HEK293 (cell line): ENCODE measurements at regions not wholly inside any gene's neighbourhood (a gene's known extent, or its start where the extent isn't known, plus 50 kb on each side); places are given as distances from the start of the nearest gene placed in this dataset.

ENCODE experiments used
- CTCF ChIA-PET: fragments of 350-600 bp; formaldehyde crosslinking; extraction: SDS; loops from one replicate; lab custom pipeline; 2021; ENCODE audit warnings: antibody characterized with exemption; lab: Yijun Ruan, JAX
- POLR2A ChIA-PET: fragments of 300-600 bp; formaldehyde crosslinking; extraction: SDS; loops from one replicate; lab custom pipeline; 2020; ENCODE audit warnings: antibody characterized with exemption, inconsistent platforms; lab: Yijun Ruan, JAX
- H3K27ac ChIP-seq: fragments of 200-500 bp; sonication (Bioruptor generic); 2 replicates; pipeline ENCODE4 v1.5.1; 2014; ENCODE audit warnings: low read depth, low read length, control low read depth, inconsistent platforms; ENCODE audit errors: extremely low read depth
- H3K36me3 ChIP-seq, 2 experiments: fragments of 200-500 bp in 1 of 2; sonication (Bioruptor generic) in 1 of 2; 1 replicate in 1 of 2; 2 replicates in 1 of 2; pipeline ENCODE4 v1.5.1; 2014 to 2017; ENCODE audit warnings: inconsistent platforms in 2 of 2, low read length in 2 of 2; ENCODE audit not compliant: control insufficient read depth in 2 of 2, insufficient read depth in 1 of 2
- H3K4me1 ChIP-seq: fragments of 200-500 bp; sonication (Bioruptor generic); 2 replicates; pipeline ENCODE4 v1.5.1; 2014; ENCODE audit warnings: mild to moderate bottlenecking, low read length, inconsistent platforms; ENCODE audit not compliant: control insufficient read depth, insufficient read depth
- H3K4me3 ChIP-seq: 2 replicates; pipeline ENCODE4 v1.5.1; 2011; ENCODE audit warnings: low read depth, mild to moderate bottlenecking, control low read depth, low read length, moderate library complexity
- H3K9me3 ChIP-seq: fragments of 200-500 bp; sonication (Bioruptor generic); 2 replicates; pipeline ENCODE4 v1.5.1; 2014; ENCODE audit warnings: low read depth, low read length, inconsistent platforms; ENCODE audit not compliant: control insufficient read depth, insufficient read depth
- BCL11A ChIP-seq: fragments of 450-650 bp; formaldehyde crosslinking; IDR thresholded peaks from 2 replicates; pipeline ENCODE4 v1.5.1; 2016; ENCODE audit warnings: low read depth, missing biosample characterization, missing genetic modification characterization
- OSR2 ChIP-seq: fragments of 450-650 bp; formaldehyde crosslinking; IDR thresholded peaks from 2 replicates; pipeline ENCODE4 v1.5.1; 2016; ENCODE audit warnings: missing biosample characterization, missing genetic modification characterization
- OVOL3 ChIP-seq: fragments of 450-650 bp; formaldehyde crosslinking; IDR thresholded peaks from 2 replicates; pipeline ENCODE4 v1.5.1; 2016; ENCODE audit warnings: missing biosample characterization, missing genetic modification characterization
- ZBTB48 ChIP-seq: fragments of 450-650 bp; formaldehyde crosslinking; IDR thresholded peaks from 2 replicates; pipeline ENCODE4 v1.5.1; 2016; ENCODE audit warnings: missing biosample characterization, missing genetic modification characterization
- ZEB2 ChIP-seq: fragments of 450-650 bp; formaldehyde crosslinking; IDR thresholded peaks from 2 replicates; pipeline ENCODE4 v1.5.1; 2016; ENCODE audit warnings: missing biosample characterization, missing genetic modification characterization
- ZIC2 ChIP-seq: fragments of 450-650 bp; formaldehyde crosslinking; IDR thresholded peaks from 2 replicates; pipeline ENCODE4 v1.5.1; 2016; ENCODE audit warnings: missing biosample characterization, missing genetic modification characterization
- ZNF140 ChIP-seq: fragments of 450-650 bp; formaldehyde crosslinking; IDR thresholded peaks from 2 replicates; pipeline ENCODE4 v1.5.1; 2016; ENCODE audit warnings: missing biosample characterization, missing genetic modification characterization
- ZNF174 ChIP-seq: fragments of 450-650 bp; formaldehyde crosslinking; IDR thresholded peaks from 2 replicates; pipeline ENCODE4 v1.5.0; 2017; ENCODE audit warnings: missing biosample characterization, mild to moderate bottlenecking, missing genetic modification characterization
- ZNF311 ChIP-seq: fragments of 450-650 bp; formaldehyde crosslinking; IDR thresholded peaks from 2 replicates; pipeline ENCODE4 v1.5.1; 2017; ENCODE audit warnings: missing biosample characterization, missing genetic modification characterization, borderline replicate concordance
- ZNF350 ChIP-seq: fragments of 450-650 bp; formaldehyde crosslinking; IDR thresholded peaks from 2 replicates; pipeline ENCODE4 v1.5.0; 2017; ENCODE audit warnings: missing biosample characterization, mild to moderate bottlenecking, missing genetic modification characterization
- ZNF366 ChIP-seq: fragments of 450-650 bp; formaldehyde crosslinking; conservative IDR thresholded peaks from 2 replicates; pipeline ENCODE4 v1.5.1; 2016; ENCODE audit warnings: missing biosample characterization, missing genetic modification characterization
- ZNF433 ChIP-seq: fragments of 450-650 bp; formaldehyde crosslinking; IDR thresholded peaks from 2 replicates; pipeline ENCODE4 v1.5.1; 2016; ENCODE audit warnings: missing biosample characterization, missing genetic modification characterization, low read depth
- ZNF513 ChIP-seq: fragments of 450-650 bp; IDR thresholded peaks from 2 replicates; pipeline ENCODE4 v1.5.1; 2018; ENCODE audit warnings: missing biosample characterization, missing genetic modification characterization
- ZNF514 ChIP-seq: fragments of 450-650 bp; formaldehyde crosslinking; IDR thresholded peaks from 2 replicates; pipeline ENCODE4 v1.5.1; 2016; ENCODE audit warnings: missing biosample characterization, missing genetic modification characterization
- ZNF621 ChIP-seq: fragments of 450-650 bp; formaldehyde crosslinking; IDR thresholded peaks from 2 replicates; pipeline ENCODE4 v1.5.1; 2017; ENCODE audit warnings: missing biosample characterization, missing genetic modification characterization
- ZNF701 ChIP-seq: fragments of 450-650 bp; formaldehyde crosslinking; IDR thresholded peaks from 2 replicates; pipeline ENCODE4 v1.5.1; 2016; ENCODE audit warnings: missing biosample characterization, missing genetic modification characterization
- ZNF707 ChIP-seq: fragments of 450-650 bp; formaldehyde crosslinking; IDR thresholded peaks from 2 replicates; pipeline ENCODE4 v1.5.1; 2016; ENCODE audit warnings: missing biosample characterization, missing genetic modification characterization
- ZNF768 ChIP-seq: fragments of 450-650 bp; formaldehyde crosslinking; IDR thresholded peaks from 2 replicates; pipeline ENCODE4 v1.5.1; 2018; ENCODE audit warnings: missing biosample characterization, mild to moderate bottlenecking, missing genetic modification characterization
- ZSCAN30 ChIP-seq: fragments of 450-650 bp; IDR thresholded peaks from 2 replicates; pipeline ENCODE4 v1.5.1; 2018; ENCODE audit warnings: missing biosample characterization, mild to moderate bottlenecking, missing genetic modification characterization, moderate library complexity
- TF ChIP-seq, protein P1 (sequence below): fragments of 450-650 bp; formaldehyde crosslinking; IDR thresholded peaks from 2 replicates; pipeline ENCODE4 v1.5.0; 2017; ENCODE audit warnings: missing biosample characterization, missing genetic modification characterization, borderline replicate concordance
- TF ChIP-seq, protein P2 (sequence below): fragments of 450-650 bp; formaldehyde crosslinking; IDR thresholded peaks from 2 replicates; pipeline ENCODE4 v1.5.1; 2016; ENCODE audit warnings: missing biosample characterization, missing genetic modification characterization, borderline replicate concordance
- TF ChIP-seq, protein P3 (sequence below): fragments of 450-650 bp; formaldehyde crosslinking; IDR thresholded peaks from 2 replicates; pipeline ENCODE4 v1.5.1; 2016; ENCODE audit warnings: missing biosample characterization, missing genetic modification characterization
- TF ChIP-seq, protein P4 (sequence below): fragments of 450-650 bp; formaldehyde crosslinking; IDR thresholded peaks from 2 replicates; pipeline ENCODE4 v1.5.1; 2016; ENCODE audit warnings: missing biosample characterization, missing genetic modification characterization
- TF ChIP-seq, protein P5 (sequence below): fragments of 450-650 bp; formaldehyde crosslinking; IDR thresholded peaks from 2 replicates; pipeline ENCODE4; 2016; ENCODE audit warnings: missing biosample characterization, missing genetic modification characterization

DNA sequence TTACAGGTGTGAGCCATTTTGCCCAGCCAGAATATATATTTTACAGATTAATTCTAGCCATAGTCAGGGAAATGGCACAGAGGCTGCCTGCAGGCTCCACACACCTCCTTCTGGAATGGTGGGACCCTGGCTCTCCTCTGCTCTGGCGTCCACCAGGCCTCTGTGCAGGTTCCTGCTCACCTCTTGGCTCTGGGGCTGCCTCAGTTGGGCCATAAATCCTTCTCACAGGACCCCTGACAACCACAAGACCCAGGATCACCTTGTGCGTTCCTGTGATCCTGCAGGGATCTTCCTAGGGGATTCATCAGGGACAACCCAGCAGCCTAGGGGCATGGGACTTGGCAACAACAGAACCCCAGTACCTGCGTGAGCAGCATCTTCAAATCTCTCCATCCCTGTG lies 93.0 kb upstream of the FSTL4 start:
- Histone ChIP-seq H3K27ac (no peak overlapping the region), H3K9me3 (no peaks in the 10 kb centered on the region), H3K4me3 (no peak overlapping the region), H3K36me3 (no peaks in the 10 kb centered on the region)
- POLR2A ChIA-PET: no interaction called here
- TF ChIP-seq ZIC2 (tag by site-specific recombination) (no peak), OSR2 (no peak), ZNF701 (tag by site-specific recombination) (no peak), ZNF174 (tag by site-specific recombination) (no peak), ZSCAN30 (no peak), ZNF433 (tag by site-specific recombination) (no peak), ZNF140 (tag by site-specific recombination) (no peak)
- TF ChIP-seq, protein P1, sequence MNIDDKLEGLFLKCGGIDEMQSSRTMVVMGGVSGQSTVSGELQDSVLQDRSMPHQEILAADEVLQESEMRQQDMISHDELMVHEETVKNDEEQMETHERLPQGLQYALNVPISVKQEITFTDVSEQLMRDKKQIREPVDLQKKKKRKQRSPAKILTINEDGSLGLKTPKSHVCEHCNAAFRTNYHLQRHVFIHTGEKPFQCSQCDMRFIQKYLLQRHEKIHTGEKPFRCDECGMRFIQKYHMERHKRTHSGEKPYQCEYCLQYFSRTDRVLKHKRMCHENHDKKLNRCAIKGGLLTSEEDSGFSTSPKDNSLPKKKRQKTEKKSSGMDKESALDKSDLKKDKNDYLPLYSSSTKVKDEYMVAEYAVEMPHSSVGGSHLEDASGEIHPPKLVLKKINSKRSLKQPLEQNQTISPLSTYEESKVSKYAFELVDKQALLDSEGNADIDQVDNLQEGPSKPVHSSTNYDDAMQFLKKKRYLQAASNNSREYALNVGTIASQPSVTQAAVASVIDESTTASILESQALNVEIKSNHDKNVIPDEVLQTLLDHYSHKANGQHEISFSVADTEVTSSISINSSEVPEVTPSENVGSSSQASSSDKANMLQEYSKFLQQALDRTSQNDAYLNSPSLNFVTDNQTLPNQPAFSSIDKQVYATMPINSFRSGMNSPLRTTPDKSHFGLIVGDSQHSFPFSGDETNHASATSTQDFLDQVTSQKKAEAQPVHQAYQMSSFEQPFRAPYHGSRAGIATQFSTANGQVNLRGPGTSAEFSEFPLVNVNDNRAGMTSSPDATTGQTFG (tag by site-specific recombination): no peak
- TF ChIP-seq, protein P2, sequence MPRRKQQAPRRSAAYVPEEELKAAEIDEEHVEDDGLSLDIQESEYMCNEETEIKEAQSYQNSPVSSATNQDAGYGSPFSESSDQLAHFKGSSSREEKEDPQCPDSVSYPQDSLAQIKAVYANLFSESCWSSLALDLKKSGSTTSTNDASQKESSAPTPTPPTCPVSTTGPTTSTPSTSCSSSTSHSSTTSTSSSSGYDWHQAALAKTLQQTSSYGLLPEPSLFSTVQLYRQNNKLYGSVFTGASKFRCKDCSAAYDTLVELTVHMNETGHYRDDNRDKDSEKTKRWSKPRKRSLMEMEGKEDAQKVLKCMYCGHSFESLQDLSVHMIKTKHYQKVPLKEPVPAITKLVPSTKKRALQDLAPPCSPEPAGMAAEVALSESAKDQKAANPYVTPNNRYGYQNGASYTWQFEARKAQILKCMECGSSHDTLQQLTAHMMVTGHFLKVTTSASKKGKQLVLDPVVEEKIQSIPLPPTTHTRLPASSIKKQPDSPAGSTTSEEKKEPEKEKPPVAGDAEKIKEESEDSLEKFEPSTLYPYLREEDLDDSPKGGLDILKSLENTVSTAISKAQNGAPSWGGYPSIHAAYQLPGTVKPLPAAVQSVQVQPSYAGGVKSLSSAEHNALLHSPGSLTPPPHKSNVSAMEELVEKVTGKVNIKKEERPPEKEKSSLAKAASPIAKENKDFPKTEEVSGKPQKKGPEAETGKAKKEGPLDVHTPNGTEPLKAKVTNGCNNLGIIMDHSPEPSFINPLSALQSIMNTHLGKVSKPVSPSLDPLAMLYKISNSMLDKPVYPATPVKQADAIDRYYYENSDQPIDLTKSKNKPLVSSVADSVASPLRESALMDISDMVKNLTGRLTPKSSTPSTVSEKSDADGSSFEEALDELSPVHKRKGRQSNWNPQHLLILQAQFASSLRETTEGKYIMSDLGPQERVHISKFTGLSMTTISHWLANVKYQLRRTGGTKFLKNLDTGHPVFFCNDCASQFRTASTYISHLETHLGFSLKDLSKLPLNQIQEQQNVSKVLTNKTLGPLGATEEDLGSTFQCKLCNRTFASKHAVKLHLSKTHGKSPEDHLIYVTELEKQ (tag by site-specific recombination): no peak
- TF ChIP-seq, all 188 proteins: peak for 0
- CTCF ChIA-PET: interaction anchor here (1.3 kb wide), 1 partner anchor 72 kb away, joined by 3 read pairs; no protein-coding TSS in a partner anchor
- no peaks in the 10 kb centered on the region for H3K4me1 ChIP-seq

DNA sequence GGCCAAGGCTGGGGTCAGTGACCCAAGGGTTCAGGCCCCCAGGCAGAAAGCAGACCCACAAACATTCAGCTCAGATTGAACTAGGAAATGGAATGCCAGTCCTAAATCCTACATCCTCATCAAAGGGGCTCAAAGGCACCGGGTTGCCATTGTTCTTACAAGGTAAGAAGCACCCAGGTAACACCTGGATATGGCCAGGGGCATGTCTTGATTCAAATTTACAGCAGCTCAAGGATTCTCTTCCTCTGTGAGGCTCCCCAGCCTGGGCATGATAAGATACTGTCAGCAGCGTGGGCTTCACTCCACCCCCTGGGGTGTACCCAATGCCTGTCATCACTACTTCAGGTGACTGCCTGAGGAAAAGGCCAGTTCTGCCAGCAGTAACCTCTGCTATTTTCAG lies 92.1 kb upstream of the FSTL4 start:
- H3K9me3 ChIP-seq: no peaks in the 10 kb centered on the region
- H3K4me3 ChIP-seq: no peak overlapping the region
- no peak overlapping the region for H3K27ac ChIP-seq
- ChIA-PET CTCF (interaction anchor here (1.0 kb wide), 1 partner anchor 281 kb away, joined by 3 read pairs; no protein-coding TSS in a partner anchor), POLR2A (no interaction called here)
- H3K4me1 ChIP-seq: no peaks in the 10 kb centered on the region
- H3K36me3 ChIP-seq: no peaks in the 10 kb centered on the region
- no peak for TF ChIP-seq ZNF707 (tag by site-specific recombination)
- TF ChIP-seq, protein P3, sequence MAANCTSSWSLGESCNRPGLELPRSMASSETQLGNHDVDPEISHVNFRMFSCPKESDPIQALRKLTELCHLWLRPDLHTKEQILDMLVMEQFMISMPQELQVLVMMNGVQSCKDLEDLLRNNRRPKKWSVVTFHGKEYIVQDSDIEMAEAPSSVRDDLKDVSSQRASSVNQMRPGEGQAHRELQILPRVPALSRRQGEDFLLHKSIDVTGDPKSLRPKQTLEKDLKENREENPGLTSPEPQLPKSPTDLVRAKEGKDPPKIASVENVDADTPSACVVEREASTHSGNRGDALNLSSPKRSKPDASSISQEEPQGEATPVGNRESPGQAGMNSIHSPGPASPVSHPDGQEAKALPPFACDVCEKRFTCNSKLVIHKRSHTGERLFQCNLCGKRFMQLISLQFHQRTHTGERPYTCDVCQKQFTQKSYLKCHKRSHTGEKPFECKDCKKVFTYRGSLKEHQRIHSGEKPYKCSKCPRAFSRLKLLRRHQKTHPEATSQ (tag by site-specific recombination): no peak
- TF ChIP-seq ZNF311 (tag by site-specific recombination): no peak
- TF ChIP-seq ZNF350 (tag by site-specific recombination): no peak
- no peak for TF ChIP-seq ZNF514 (tag by site-specific recombination)
- no peak for TF ChIP-seq ZNF621
- TF ChIP-seq ZEB2 (tag by site-specific recombination): no peak
- no peak for TF ChIP-seq ZNF768 (tag by site-specific recombination)
- no peak for TF ChIP-seq OVOL3
- TF ChIP-seq, protein P4, sequence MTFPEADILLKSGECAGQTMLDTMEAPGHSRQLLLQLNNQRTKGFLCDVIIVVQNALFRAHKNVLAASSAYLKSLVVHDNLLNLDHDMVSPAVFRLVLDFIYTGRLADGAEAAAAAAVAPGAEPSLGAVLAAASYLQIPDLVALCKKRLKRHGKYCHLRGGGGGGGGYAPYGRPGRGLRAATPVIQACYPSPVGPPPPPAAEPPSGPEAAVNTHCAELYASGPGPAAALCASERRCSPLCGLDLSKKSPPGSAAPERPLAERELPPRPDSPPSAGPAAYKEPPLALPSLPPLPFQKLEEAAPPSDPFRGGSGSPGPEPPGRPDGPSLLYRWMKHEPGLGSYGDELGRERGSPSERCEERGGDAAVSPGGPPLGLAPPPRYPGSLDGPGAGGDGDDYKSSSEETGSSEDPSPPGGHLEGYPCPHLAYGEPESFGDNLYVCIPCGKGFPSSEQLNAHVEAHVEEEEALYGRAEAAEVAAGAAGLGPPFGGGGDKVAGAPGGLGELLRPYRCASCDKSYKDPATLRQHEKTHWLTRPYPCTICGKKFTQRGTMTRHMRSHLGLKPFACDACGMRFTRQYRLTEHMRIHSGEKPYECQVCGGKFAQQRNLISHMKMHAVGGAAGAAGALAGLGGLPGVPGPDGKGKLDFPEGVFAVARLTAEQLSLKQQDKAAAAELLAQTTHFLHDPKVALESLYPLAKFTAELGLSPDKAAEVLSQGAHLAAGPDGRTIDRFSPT: no peak
- TF ChIP-seq ZNF513 (tag by site-specific recombination): no peak
- TF ChIP-seq BCL11A (tag by site-specific recombination): no peak
- TF ChIP-seq, protein P5, sequence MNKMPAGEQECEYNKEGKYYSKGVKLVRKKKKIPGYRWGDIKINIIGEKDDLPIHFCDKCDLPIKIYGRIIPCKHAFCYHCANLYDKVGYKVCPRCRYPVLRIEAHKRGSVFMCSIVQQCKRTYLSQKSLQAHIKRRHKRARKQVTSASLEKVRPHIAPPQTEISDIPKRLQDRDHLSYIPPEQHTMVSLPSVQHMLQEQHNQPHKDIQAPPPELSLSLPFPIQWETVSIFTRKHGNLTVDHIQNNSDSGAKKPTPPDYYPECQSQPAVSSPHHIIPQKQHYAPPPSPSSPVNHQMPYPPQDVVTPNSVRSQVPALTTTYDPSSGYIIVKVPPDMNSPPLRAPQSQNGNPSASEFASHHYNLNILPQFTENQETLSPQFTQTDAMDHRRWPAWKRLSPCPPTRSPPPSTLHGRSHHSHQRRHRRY: no peak
- TF ChIP-seq ZBTB48 (tag by site-specific recombination): no peak
- TF ChIP-seq ZNF366 (tag by site-specific recombination): no peak
